Right hindlimb (tissue), 1 donor: ENCODE measurements at regions not wholly inside any gene's neighbourhood (a gene's known extent, or its start where the extent isn't known, plus 50 kb on each side); places are given as distances from the start of the nearest gene placed in this dataset.
"Not testable (repeated sequence)": the region's sequence is repeated elsewhere in the genome, so short reads cannot be mapped to it uniquely, and the experiment has no call there.

ENCODE experiments used
- DNase-seq: peaks from one replicate; pipeline ENCODE4 v3.0.0-alpha.2; 2018

DNA sequence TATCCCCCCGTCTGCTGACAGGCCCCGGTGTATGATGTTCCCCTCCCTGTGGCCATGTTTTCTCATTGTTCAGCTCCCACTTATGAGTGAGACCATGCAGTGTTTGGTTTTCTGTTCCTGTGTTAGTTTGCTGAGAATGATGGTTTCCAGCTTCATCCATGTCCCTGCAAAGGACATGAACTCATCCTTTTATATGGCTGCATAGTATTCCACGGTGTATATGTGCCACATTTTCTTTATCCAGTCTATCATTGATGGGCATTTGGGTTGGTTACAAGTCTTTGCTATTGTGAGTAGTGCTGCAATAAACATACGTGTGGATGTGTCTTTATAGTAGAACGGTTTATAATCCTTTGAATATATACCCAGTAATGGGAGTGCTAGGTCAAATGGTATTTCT is 244.7 kb downstream of the NEBL start:
- not testable (repeated sequence) for DNase-seq

DNA sequence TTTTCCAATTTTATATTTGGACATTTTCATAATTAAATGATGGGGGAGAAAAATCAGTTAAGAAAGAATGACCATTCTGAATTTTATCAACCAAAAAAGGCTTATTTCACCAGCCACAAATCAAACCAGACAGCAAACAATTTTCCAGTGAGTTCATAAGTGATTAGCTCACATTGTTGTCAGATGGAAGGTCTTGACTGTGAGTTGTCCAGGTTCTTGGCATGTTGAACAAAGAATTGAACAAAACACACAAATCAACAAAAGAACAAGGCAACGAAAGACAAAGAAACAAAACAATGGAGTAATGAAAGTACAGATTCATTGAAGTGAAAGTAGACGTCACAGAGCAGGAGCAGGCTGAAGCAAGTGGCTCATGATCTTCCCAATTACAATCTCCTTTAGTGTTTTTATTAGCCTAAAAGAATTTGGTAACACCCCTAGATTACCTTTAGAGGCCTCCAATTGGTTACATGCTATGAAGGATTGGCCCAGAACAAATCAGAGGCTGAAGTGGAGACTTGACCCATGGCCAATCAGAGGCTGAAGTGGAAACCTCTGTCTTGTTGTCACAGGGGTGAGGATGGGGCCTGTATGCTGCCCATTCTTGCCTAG is 248.7 kb downstream of the NEBL start:
- no peak for DNase-seq

DNA sequence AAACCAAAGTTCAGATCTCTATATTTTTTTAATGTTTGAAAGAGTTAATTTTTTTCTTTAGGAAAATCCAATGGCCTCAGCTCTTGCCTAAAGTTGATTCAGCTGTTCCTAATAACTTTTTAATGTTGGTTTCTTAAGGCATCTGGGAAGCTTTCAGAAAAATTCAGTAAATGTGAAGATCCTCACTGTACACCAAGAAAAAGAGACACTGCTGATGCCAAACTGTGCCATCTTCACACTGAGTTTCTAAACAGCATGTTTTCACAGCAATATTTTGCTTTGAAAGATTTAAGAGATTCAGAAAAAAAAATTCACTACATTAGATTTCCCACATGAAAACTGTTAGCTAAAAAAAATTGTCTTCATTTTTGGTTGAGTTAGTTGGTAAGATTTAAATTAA is 249.4 kb downstream of the NEBL start:
- no peak for DNase-seq

DNA sequence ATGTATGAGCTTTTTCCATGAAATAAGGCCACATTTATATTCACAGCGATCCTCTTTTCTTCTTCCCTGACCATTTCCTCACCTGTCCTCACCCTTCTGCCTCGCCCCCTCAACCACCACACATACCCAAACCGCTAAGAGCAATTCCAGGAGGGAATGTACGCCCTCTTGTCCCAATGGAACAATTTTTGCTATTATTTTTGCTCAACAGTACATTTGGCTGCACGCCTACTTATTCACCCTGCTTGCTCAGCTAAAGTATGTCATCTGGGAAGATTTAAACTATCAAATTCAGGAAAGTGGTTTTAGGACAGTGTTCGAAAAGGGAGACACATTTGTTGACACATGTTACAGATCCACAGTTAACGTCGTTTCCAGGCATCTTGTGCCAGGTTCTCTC is 252.7 kb downstream of the NEBL start:
- DNase-seq: no peak

DNA sequence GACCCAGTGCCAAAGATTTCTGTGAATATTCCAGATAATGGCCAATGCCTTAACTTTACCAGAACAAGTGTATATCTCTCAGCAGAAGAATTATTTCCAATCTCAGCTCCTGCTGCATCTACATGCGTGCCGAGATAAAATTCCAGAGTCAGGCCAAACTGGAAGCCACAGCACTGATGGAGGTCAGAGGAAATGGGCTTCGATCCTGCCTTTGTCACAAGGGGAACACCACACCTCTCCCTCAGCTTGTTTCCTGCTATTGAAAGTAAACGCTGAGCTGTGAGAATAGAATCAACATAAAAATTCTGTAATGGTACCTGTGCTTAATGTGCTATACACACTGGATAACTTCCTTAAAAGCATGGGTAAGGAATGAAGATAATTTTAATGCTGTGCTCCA is 255.5 kb downstream of the NEBL start:
- no peak for DNase-seq

DNA sequence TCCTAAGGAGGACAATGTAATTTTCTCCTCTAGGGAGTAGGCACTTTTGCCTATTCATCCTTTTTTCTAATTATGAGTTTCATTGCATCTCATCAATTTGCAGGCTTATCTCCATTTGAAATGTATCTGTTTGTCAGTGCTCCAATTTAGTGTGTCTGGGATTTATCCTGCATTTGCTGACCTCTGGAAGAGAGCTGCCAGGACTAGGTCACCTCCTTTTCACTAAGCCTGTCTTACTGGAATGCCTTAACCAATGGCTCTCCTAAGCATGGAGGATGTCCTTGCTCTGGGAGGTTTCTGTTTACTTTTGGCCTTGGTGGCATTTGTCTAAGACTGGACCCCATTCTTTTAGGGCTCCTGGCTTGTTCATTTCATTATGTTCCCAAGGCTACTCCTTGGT is 261.5 kb downstream of the NEBL start:
- DNase-seq: no peak

DNA sequence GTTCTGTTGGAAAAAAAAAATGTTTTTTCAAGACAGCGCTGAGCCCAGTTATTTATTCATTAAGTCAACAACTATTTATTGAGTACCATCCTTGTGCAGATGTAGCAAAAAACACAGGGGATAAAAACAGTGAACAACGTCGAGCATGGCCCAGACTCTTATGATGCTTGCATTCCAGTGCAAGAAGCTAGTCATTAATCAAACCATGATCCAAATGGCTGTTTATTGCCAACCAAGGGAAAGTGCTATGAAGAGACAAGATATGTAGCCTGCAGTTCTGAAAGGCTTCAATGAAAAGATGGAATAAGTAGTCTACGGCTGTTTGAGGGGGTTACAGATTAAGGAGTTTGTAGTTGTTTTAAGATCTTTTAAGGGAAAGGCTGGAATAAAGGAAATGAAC is 262.3 kb downstream of the NEBL start:
- DNase-seq: no peak

DNA sequence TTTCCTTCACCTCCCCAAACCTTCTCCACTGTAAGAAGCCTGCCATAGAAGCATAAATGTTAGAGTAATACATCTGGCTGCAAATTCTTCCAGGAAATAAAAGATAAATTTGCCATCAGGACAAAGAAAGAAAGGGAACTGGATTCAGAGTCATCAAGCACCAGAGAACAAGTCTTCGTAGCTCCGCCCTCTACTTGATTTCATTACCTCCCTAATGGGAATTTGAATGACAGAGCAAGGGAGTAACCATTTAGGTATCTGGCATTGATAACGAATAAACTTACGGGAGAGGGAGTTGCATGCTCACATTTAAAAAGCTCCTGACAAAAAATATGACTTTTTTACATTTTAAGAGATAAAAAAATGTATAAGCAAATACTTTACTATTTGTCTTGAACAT is 263.4 kb downstream of the NEBL start:
- no peak for DNase-seq

DNA sequence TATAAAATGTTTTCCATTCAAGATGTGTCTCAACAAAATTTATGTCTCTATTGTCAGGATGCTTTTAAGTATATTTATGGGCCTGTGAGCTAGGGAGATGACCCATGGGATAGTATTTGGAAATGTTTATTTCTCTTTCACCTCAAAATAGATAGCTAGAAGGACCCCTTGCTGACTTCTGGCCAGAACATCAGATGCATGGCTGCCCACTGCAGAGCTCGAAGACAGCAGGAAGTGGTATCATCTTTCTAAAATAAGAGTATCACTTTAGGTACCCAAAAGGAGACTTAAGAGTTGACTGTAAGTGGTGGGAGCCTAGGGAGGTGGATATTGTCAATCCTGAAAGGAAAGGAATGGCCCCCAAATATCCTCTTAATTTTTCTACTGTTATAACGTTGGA is 264.4 kb downstream of the NEBL start:
- DNase-seq: no peak

DNA sequence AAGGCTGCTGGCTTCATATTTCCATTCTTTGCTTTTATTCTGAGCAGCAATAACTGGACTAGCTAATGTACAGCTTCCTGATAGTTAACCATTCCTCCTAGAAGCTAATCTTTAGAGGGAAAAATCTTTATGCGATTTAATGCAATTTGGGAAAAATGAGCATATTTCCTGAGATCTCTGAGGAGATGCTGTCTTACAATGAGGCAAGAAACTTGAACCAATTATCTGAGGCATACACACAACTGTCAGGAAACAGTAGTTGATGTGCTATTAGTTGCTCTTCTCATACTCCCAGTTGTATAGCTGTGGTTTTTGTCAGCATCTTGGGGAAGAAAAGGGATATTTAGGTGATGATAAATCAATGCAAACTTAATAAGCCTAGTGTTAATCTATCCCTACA is 265.9 kb downstream of the NEBL start:
- DNase-seq: no peak

DNA sequence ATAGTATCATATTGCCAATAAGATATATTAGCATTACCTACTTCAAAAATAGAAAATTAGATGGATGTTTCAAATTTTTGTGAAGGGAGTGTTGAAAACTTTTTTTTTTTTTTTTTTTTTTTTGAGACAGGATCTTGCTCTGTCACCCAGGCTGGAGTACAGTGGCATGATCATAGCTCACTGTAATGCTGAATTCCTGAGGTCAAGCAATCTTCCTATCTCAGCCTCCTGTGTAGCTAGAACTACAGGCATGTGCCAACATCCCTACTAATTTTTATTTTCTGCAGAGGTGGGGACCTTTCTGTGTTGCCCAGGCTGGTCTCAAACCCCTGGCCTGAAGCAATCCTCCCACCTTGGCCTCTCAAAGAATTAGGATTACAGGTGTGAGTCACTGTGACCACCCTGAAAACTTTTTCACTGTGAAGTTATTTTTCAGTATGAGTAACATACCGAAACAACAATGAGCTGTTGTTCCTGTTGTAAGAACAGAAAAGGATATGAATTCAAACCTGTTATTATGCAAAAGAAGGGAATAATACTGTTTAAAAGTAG is 266.9 kb downstream of the NEBL start:
- DNase-seq: no peak

DNA sequence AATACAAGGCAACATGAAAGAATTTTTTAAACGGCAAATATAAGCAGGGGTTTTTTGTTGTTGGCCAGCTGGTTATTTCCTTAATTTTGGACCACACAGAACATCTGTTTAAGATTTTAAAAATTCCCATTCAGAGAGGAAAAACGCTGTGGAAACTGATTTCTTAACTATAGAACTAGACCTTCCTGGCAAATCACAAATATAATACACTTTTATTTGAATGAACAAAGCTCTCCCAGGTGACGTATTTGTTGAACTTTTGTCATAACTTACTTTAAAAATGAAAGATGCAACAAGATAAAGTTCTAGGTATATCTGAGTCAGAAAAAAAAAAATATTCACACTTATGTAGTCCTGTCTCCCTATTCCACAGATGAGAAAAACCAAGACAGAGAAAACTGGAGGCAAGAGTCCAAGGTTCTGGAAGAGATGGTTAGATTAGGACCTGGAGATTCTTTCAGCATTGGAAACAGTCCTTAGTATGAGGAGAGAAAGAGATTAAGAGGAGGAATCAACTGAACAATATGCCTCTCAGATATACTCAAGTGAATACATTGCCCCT is 269.1 kb downstream of the NEBL start:
- no peak for DNase-seq

DNA sequence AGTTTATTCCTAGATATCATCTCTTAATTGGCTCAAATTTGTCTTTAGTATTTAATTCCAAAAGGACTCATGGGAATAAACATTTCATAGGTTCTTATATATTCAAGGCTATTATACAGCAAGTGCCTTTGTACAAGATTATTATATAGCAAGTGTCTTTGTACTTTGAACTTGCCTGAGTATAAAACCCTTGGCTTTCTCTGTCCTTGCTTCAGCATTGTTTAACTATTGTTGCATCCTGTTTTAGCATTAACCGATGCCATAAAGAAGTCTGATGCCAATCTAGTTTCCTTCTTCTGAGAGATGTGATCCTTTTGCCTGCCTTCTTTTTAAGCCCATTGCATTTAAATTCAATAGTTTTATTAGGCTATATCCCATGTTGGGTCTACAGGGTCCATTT is 270.0 kb downstream of the NEBL start:
- DNase-seq: no peak

DNA sequence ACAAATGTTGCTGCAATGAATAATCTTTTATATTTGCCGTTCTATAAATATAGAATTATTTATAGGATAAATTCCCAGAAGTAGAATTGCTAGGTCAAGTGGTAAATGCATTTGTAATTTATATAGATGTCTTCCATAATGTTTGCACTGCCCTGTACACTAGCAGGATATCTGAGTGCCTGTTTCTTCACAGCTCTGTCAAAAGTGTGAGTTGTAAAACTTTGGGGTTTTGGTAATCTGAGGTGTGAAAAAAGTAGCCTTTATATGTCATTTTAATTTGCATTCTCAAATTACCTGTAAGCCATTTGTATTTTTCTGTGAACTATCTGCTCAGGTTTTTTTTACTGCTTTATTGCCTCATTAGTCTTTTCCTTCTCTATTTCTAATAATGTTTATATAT is 271.2 kb downstream of the NEBL start:
- DNase-seq: no peak

DNA sequence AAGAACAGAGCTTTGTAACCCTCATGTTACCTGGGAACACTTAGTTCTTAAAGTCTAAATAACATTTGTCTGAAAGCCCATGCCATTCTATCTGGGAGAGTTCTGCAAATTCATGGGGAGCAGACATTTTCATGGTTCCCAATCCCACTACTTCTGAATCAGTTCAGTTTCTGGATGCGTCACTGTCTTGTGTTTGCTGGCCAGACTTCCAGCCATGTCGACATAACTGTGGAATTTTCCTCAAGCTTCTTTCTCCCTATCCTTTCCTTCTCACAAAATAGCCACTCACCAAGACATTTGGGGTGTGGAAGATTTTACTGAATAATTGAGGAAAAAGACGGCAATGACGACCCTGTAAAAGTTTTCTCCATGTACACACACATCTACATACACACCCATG is 272.5 kb downstream of the NEBL start:
- peak; percentile 59 for DNase-seq

DNA sequence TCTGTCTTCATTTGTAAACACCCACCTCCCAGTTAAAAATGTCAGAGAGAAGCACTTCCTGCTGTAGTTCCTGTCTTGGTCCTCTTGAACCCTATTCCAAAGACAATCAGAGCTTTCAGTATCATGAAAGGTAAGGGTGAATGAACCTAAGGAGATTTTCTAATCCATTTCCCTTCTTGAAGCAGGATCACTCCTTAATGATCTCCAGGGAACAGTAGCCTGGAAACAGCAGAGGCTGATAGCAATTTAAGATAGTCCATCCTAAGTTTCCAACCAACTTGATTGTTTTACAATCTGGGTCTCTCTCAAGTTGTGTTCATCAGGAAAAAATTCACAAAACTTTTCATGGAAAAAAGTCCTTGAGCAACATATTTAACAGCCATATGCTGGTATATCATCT is 273.6 kb downstream of the NEBL start:
- DNase-seq: no peak

DNA sequence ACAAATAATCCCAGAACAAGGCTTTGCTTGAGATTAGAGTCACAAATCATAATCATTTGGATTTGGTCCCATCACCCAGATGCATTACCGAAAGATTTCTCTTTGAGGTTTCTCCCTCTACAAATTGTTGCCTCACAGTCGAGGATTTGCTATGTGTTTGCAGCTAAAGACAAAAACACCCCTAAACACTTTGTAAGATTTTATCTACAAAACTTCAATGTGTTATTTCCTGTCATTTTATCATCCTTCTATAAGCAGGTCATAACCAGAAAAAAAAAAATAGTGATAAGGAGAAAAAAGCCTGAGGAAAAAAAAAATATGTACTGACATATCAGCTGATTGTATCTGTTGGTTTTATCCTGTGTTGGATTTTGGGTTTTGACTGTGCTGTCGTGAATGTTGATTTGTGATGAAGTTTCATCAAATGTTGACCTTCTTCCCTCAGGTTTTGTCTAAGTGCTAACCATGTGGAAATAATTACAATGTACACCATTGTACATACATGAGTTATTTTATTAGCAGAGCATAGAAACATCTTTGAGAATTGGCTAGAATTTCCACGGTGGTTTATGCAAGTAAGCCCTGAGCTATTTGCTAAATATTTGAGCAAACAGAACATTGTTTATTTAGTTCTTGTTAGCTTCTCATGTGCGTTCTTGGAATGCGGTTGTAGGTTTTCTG is 274.4 kb downstream of the NEBL start:
- no peak for DNase-seq

DNA sequence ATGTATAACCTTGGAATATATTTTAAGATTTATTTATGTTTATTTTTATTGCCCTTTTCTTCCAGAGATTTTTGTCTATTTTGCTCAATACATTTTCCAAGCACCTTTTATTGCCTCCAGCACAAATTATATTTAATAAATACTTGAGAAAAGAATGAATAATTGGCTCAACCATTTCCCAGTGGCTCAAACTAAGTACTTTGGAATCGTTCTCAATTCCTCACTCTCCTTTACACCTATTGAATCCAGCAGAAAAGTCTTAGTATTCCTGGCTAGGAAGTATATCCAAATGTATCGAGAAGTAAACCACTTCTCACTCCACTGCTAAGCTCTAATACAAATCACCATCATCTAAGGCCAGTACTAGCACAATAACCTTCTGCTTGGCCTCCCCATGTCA is 276.1 kb downstream of the NEBL start:
- no peak for DNase-seq

DNA sequence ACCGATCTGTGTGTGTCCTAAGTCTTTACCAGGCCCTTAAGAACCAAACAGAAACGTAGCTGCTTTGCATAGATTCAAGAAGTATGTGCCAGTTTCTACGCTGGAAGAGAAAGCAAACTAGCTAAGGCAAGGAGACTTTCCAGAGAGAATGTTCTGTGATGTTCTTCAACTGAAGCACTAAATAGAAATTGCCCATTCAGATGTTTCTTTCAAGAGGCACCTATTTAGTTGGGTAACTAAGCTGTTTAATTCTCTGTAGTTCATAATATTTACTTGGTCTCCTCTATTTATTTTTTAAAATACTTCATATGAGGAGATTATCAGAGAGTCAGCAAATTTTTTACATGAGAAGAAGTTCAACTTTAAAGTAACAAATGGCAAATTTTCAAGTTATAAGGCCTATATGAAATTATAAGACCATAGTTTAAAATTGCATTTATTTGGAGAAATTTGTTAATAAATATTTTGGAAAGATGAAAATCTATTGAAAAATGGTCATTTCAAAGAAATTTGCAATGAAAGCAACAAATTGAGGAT is 279.0 kb downstream of the NEBL start:
- DNase-seq: no peak

DNA sequence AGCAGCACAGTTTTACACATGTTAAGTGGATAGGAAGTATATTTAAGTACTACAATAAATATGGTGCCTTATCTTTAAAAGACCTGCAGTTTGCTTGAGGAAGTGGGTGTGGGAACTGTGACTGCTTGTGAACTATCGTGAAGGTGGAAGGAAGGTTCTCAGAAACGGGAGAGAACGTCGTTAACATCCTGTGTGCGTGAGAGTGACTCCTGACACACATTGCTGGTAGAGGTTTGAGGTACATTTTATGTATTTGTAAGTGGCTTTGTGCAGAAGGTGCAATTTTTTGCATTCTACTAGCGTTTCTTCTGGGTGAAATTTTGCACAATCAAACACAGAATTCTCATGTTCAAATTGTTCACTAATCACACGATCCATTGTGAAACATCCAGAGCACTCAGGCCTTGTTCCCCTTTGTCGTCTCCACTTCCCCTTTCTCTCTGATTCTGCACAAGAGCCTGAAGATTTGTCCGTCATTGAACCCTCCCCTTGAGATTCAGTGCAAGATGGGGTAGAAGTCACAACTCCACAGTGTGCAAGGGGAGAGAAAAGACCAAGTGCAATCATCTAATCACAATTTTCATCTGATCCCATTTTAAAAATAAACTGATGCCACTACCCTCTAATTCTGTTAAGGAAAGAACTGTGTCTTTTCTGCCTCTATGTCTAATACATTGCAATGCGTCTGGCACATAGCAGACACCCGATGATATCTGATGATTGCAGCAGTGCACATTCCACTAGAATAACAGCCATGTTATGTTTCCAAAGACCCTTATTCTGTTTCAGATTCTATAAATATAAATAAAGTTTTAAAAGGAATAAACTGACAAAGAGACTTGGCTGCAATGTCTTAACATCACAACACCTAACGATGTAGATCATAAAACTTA is 279.9 kb downstream of the NEBL start:
- no peak for DNase-seq

DNA sequence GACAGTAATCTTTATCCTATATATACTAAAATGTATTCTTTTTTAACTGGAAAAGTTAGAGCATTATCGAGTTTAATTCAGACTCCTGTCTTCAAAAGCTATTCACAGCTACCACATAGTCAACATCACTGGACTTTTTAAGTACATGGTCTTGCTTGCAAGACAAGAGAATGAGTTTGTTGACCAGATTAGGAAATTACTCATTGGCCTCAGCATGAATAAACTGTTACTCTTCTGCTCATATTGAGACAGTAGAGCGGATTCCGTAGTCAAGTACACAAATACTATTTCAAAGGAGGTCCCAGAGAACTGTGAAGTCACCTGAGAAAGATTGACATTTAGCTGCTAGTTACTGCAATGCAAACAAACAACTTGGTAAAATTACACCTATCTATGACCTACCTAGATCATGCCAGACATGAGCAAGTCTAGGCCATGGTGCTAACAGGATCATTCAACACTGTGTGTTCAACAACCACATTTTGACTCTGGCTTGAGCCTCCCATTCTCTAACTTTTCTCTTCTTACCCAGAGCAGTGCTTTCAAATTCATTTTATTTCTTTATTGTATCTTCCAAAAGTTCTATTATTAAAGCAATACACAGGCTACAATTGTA is 280.9 kb downstream of the NEBL start:
- no peak for DNase-seq

DNA sequence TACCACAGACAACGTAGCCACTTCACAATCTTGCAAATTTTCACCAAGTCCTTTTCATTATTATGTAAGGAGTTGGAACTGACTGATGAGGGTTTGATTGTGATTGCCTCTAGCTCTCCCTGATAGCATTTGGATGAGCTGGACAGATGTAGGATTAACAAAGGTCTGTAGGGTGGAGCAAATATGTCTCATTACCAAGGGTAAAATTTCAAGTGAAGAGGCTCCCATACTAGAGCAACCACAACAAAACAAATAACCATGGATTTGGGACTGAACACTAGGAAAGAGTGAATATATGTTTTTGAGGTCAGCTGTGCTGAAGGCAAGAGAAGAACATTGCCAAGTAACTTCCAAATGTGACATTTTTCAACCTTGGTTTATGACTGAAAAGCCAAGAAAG is 281.7 kb downstream of the NEBL start:
- DNase-seq: no peak

DNA sequence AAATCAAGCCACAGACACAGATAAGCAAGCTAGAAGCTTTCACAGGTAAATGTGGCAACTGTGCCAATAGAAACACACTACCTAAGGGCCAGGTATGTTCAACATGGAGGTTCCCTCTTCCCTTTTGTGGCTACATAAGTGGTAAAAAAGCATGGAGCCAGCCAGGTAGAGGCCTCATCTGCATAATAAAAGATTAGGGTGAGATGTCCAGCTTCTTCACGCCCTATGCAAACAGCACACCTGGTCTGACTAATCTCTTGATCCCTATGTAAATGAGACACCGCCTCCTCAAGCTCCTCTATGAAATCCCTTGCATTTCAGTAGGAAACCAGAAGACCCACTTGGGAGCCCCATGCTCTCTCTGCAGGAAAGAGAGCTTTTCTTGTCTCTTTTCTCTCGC is 282.2 kb downstream of the NEBL start:
- no peak for DNase-seq
